T47D (cell line): ENCODE measurements at regions not wholly inside any gene's neighbourhood (a gene's known extent, or its start where the extent isn't known, plus 50 kb on each side); places are given as distances from the start of the nearest gene placed in this dataset.
"Not testable (repeated sequence)": the region's sequence is repeated elsewhere in the genome, so short reads cannot be mapped to it uniquely, and the experiment has no call there.

Source experiments
- DNase-seq, 2 experiments: peaks; one replicate each; pipeline versions ENCODE4 v3.0.0 to v3.0.0-alpha.2; 2011 to 2012; ENCODE audit warnings: low read depth in 1 of 2, low spot score in 1 of 2
- JUND ChIP-seq: IDR thresholded peaks from 2 replicates; pipeline ENCODE4 v1.6.1; 2012; ENCODE audit warnings: low read depth
- in situ Hi-C: cut with HindIII; loops from 2 replicates; pipeline ENCODE4 v1.10.0; 2016; ENCODE audit warnings: low sequenced_read_pairs, low pct_unique_long_range_greater_than_20kb

- DNase-seq = peak in 1 of 2 experiments; percentile 28
- in situ Hi-C loops = no loop called here
- no peak for TF ChIP-seq JUND
These were observed 71.0 kb upstream of the CYP1B1 start for GRCh38 chr2:38146907-38147307.

GRCh38 chr2:38146275-38146906 lies 70.4 kb upstream of the CYP1B1 start:
- TF ChIP-seq JUND = no peak
- in situ Hi-C loops = no loop called here
- no peak for DNase-seq

GRCh38 chr2:38145236-38145635 lies 69.3 kb upstream of the CYP1B1 start:
- no peak for TF ChIP-seq JUND
- in situ Hi-C loops = no loop called here
- DNase-seq = no peak

GRCh38 chr2:38142627-38143026 lies 66.7 kb upstream of the CYP1B1 start:
- DNase-seq = no peak
- in situ Hi-C loops = no loop called here

GRCh38 chr2:38141501-38141900 lies 65.5 kb upstream of the CYP1B1 start:
- in situ Hi-C loops = no loop called here
- TF ChIP-seq JUND = no peak
- DNase-seq = no peak

More at GRCh38 chr2:38142627-38143026, 66.7 kb upstream of the CYP1B1 start:
- no peak for TF ChIP-seq JUND

- DNase-seq = no peak
- TF ChIP-seq JUND = no peak
- in situ Hi-C loops = no loop called here
These were observed 63.0 kb upstream of the CYP1B1 start for GRCh38 chr2:38138996-38139395.

- no peak for DNase-seq
- in situ Hi-C loops = no loop called here
These were observed 62.5 kb upstream of the CYP1B1 start for GRCh38 chr2:38138419-38138818.

GRCh38 chr2:38137958-38138357 lies 62.0 kb upstream of the CYP1B1 start:
- in situ Hi-C loops, DNase-seq: not testable (repeated sequence)

More at GRCh38 chr2:38138419-38138818, 62.5 kb upstream of the CYP1B1 start:
- no peak for TF ChIP-seq JUND

- TF ChIP-seq JUND = no peak
- no peak for DNase-seq
- in situ Hi-C loops = no loop called here
These were observed 55.7 kb upstream of the CYP1B1 start for GRCh38 chr2:38131676-38132075.

- no peak for TF ChIP-seq JUND
- in situ Hi-C loops = no loop called here
- no peak for DNase-seq
These were observed 54.9 kb upstream of the CYP1B1 start for GRCh38 chr2:38130876-38131275.

GRCh38 chr2:38129987-38130386 lies 54.0 kb upstream of the CYP1B1 start:
- DNase-seq = no peak
- no peak for TF ChIP-seq JUND
- in situ Hi-C loops = no loop called here

- in situ Hi-C loops = no loop called here
- TF ChIP-seq JUND = no peak
- no peak for DNase-seq
These were observed 53.5 kb upstream of the CYP1B1 start for GRCh38 chr2:38129481-38129880.

- no peak for TF ChIP-seq JUND
- in situ Hi-C loops = no loop called here
- DNase-seq = no peak
These were observed 52.7 kb upstream of the CYP1B1 start for GRCh38 chr2:38128653-38129052.

GRCh38 chr2:38127277-38127676 lies 51.3 kb upstream of the CYP1B1 start:
- in situ Hi-C loops = no loop called here
- DNase-seq = no peak
- no peak for TF ChIP-seq JUND
